ENCODE measurements at regions not wholly inside any gene's neighbourhood (a gene's known extent, or its start where the extent isn't known, plus 50 kb on each side); places are given as distances from the start of the nearest gene placed in this dataset.

- Histone ChIP-seq H3K4me3 (no peak overlapping the region), H3K27ac (no peak overlapping the region), H3K9me3 (no peaks in the 10 kb centered on the region), H3K4me1 (no peaks in the 10 kb centered on the region), H3K4me2 (no peak overlapping the region)
- ChIA-PET CTCF (no interaction called here), POLR2A (no interaction called here)
- ATAC-seq (no peak), FAIRE-seq (no peak), DNase-seq (ENCODE audit: low read depth in 1 of 2, low spot score in 1 of 2) (no peak)
- TF ChIP-seq KDM1A (IDR thresholded peaks at IDR 0.05; ENCODE audit: low read depth) (no peak), ZNF302 (CRISPR knock-in tag; IDR thresholded peaks at IDR 0.05) (no peak), MAZ (IDR thresholded peaks at IDR 0.05; ENCODE audit: borderline replicate concordance, low read depth, low read length) (no peak), FOXS1 (CRISPR knock-in tag; IDR thresholded peaks at IDR 0.05) (no peak), MAFK (IDR thresholded peaks at IDR 0.05; ENCODE audit: partially characterized antibody) (no peak), HDAC2 (IDR thresholded peaks at IDR 0.05) (no peak), NR3C1 (IDR thresholded peaks at IDR 0.05) (no peak), ZC3H11A (IDR thresholded peaks at IDR 0.05) (no peak), FOSB (CRISPR knock-in tag; IDR thresholded peaks at IDR 0.05) (no peak), FOSL2 (IDR thresholded peaks at IDR 0.05) (no peak), FOSL2 (CRISPR knock-in tag; IDR thresholded peaks at IDR 0.05) (no peak), ZSCAN20 (CRISPR knock-in tag; IDR thresholded peaks at IDR 0.05) (no peak), HOXB13 (CRISPR knock-in tag; IDR thresholded peaks at IDR 0.05; ENCODE audit: low read depth) (no peak), HOXB5 (CRISPR knock-in tag; IDR thresholded peaks at IDR 0.05) (no peak), ATOH8 (CRISPR knock-in tag; IDR thresholded peaks at IDR 0.05; ENCODE audit: low read depth) (no peak), RARB (CRISPR knock-in tag; IDR thresholded peaks at IDR 0.05) (no peak), TFCP2L1 (CRISPR knock-in tag; IDR thresholded peaks at IDR 0.05) (no peak), CBX8 (IDR thresholded peaks at IDR 0.05) (no peak), MAX (IDR thresholded peaks at IDR 0.05) (no peak)
- TF ChIP-seq, protein P1, sequence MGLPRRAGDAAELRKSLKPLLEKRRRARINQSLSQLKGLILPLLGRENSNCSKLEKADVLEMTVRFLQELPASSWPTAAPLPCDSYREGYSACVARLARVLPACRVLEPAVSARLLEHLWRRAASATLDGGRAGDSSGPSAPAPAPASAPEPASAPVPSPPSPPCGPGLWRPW (IDR thresholded peaks at IDR 0.05): no peak
- TF ChIP-seq, protein P2, sequence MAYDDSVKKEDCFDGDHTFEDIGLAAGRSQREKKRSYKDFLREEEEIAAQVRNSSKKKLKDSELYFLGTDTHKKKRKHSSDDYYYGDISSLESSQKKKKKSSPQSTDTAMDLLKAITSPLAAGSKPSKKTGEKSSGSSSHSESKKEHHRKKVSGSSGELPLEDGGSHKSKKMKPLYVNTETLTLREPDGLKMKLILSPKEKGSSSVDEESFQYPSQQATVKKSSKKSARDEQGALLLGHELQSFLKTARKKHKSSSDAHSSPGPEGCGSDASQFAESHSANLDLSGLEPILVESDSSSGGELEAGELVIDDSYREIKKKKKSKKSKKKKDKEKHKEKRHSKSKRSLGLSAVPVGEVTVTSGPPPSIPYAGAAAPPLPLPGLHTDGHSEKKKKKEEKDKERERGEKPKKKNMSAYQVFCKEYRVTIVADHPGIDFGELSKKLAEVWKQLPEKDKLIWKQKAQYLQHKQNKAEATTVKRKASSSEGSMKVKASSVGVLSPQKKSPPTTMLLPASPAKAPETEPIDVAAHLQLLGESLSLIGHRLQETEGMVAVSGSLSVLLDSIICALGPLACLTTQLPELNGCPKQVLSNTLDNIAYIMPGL (CRISPR knock-in tag; IDR thresholded peaks at IDR 0.05; ENCODE audit: borderline replicate concordance): no peak
- WGBS (ENCODE audit: missing lambda C conversion rate): 66% methylated on average over 2 of the region's 2 CpGs
Observed at GRCh38 chr4:31053451-31053850, 333.3 kb downstream of the PCDH7 start.

DNA sequence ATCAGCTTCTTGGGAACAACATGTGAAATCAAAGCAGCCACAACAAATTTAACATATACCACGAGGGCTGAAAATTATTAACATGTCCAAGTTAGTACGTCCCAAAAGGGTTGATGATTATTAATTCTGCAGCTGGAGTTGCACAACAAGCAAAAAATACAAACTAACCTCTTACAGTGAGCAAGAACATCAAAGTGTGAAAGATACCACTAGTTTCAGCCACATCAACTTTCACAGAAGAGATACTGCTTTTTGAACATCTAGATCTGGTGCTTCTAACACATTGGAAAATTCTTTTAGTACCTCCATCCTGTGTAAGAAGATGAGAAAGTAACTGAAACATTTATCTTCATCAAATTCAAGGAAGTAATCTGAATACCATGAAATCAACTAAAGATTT is 334.1 kb downstream of the PCDH7 start:
- no peak overlapping the region for H3K4me3 ChIP-seq
- no peaks in the 10 kb centered on the region for H3K4me1 ChIP-seq
- ChIA-PET CTCF (no interaction called here), POLR2A (no interaction called here)
- H3K4me2 ChIP-seq: no peak overlapping the region
- TF ChIP-seq EHF (CRISPR knock-in tag; IDR thresholded peaks at IDR 0.05) (no peak), NPAS2 (CRISPR knock-in tag; IDR thresholded peaks at IDR 0.05; ENCODE audit: borderline replicate concordance) (no peak), SMC3 (IDR thresholded peaks at IDR 0.05) (no peak), MAZ (IDR thresholded peaks at IDR 0.05; ENCODE audit: borderline replicate concordance, low read depth, low read length) (no peak), HOXB5 (CRISPR knock-in tag; IDR thresholded peaks at IDR 0.05) (no peak), ESRRA (IDR thresholded peaks at IDR 0.05; ENCODE audit: borderline replicate concordance, low read length) (no peak), SREBF2 (IDR thresholded peaks at IDR 0.05) (no peak), MYC (IDR thresholded peaks at IDR 0.05; ENCODE audit: borderline replicate concordance, low read length) (no peak), FOSL2 (IDR thresholded peaks at IDR 0.05) (no peak), FOSL2 (CRISPR knock-in tag; IDR thresholded peaks at IDR 0.05) (no peak), BHLHE40 (IDR thresholded peaks at IDR 0.05; ENCODE audit: low read depth, low read length) (no peak), CHD4 (IDR thresholded peaks at IDR 0.05; ENCODE audit: borderline replicate concordance) (no peak), HEYL (CRISPR knock-in tag; IDR thresholded peaks at IDR 0.05) (no peak), FOXS1 (CRISPR knock-in tag; IDR thresholded peaks at IDR 0.05) (no peak), ZNF302 (CRISPR knock-in tag; IDR thresholded peaks at IDR 0.05) (no peak), JUN (IDR thresholded peaks at IDR 0.05) (no peak), EP300 (IDR thresholded peaks at IDR 0.05) (no peak)
- TF ChIP-seq, protein P2 (CRISPR knock-in tag; IDR thresholded peaks at IDR 0.05; ENCODE audit: borderline replicate concordance): no peak
- ATAC-seq: no peak
- no peaks in the 10 kb centered on the region for H3K9me3 ChIP-seq
- no peak for FAIRE-seq
- no peak for DNase-seq (ENCODE audit: low read depth in 1 of 2, low spot score in 1 of 2)
- H3K27ac ChIP-seq: no peak overlapping the region
- 12% methylated on average over 2 of the region's 2 CpGs for WGBS (ENCODE audit: missing lambda C conversion rate)
